UCSD-AML1 (cell line): ENCODE measurements at regions not wholly inside any gene's neighbourhood (a gene's known extent, or its start where the extent isn't known, plus 50 kb on each side); places are given as distances from the start of the nearest gene placed in this dataset.

Source experiments
- DNase-seq: peaks from one replicate; lab custom pipeline; 2025; ENCODE audit not compliant: unreplicated experiment; lab: John Stamatoyannopoulos, UW

DNA sequence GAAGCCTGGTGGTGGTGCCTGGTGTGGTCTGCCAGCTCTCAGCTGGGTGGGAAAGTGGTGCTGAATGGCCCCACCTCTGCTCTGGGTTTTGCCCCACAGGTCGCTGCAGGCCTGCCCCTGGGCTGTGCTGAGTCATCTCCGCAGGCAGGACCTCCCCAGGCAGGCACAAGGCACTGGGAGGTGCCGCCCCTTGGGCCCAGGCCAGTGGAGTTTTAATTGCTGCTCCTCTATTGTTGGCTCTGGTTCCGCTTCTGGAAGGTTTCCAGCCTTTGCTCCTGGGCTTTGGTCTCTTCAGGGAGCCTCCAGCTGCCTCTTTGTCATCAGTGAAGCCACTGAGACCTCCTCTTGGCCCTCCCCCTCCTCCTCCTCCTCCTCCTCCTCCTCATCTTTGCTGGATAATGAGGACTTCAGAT is 180.3 kb upstream of the GRB10 start:
- DNase-seq, result peak; percentile 8

DNA sequence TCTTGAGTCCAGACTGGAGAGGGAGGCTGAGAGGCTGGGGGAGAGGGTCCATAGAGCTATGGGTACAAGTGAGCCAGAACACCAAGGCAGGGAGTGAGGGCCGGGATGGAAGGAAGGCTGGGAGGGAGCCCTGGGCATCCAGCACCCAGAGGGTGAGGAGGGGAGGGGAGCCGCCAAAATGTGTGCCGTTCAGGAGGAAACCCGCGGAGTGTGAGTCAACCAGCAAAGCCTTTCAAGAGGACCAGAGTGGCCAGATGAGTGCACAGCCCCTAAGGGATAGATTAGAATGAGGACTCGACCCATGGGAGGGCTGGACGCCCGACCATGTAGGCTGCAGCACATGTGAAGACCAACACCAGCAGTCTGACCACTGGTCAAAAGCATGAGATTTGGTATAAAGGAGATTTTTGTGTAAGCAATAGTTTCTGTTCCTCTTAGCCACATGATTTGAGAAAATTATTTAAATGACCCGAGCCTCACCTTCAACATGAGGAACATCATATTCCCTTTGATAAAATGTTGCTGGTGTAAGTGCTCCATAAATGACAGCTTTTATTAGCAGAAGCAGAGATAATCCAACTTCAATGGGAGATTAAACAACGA is 179.7 kb upstream of the GRB10 start:
- DNase-seq, result no peak

DNA sequence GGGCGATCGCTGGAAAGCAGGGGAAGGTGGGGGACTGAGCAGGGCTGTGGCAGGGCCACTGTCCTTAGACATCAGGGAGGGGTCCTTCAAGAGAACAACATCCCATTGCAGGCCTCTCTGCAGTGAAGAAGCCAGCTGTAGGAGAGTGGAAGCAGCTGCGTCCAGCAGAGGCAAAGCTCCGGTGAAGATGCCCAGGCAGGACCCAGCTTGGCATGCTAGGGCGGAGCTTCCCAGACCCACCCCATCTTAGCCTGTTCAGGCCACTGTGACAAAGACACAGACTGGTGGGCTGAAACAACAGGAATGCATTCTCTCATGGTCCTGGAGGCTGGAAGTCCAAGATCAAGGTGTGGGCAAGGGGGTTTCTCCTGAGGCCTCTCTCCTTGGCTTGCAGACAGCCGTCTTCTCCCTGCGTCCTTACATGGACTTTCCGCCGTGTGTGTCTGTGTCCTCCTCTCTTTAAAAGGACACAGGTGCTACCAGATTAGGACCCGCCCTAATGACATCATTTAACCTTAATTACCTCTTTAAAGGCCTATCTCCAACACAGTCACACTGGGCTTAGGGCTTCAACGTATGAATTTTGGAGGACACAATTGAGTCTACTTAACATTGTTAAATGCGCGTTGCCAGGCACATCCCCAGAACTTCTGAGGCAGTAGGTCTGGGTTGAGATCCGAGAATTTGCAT is 178.1 kb upstream of the GRB10 start:
- DNase-seq, result no peak

DNA sequence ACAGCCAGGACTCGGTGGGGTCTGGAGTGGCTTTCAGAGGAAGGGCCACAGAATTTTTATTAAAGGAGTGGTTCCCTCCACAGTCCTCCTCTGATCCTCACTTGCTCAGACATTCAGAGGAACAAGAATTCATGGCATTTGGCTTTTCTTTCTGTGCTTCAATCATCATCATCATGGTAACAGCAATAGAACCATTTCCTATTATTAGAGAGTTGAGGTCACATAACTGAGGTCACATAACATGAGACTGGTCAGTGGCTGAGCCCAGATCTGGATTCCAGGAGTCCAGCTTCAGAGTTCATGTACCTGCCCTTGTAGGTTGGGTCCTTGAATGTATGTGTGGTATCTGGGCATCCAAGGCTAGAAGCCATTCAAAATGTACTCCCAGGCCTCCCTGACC is 177.3 kb upstream of the GRB10 start:
- DNase-seq, result no peak

DNA sequence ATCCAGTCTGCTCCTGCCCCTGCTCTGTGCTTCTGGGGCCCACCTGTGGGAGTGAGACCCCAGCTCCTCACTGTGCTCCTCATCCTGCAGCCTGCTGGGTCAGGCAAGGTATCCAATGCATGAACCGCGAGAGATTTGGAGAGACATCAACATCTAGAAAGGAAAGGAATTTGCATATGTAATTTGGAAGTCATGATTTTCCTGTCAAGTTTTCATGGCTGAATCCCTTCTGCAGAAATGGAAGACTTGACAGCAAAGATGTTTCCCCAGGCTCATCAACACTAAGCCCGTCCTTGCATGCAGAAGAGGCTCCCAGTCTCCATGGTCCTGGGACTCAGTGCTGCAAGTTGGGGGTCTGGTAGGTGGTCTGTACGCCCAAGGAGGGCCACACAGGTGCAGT is 176.9 kb upstream of the GRB10 start:
- DNase-seq, result no peak

DNA sequence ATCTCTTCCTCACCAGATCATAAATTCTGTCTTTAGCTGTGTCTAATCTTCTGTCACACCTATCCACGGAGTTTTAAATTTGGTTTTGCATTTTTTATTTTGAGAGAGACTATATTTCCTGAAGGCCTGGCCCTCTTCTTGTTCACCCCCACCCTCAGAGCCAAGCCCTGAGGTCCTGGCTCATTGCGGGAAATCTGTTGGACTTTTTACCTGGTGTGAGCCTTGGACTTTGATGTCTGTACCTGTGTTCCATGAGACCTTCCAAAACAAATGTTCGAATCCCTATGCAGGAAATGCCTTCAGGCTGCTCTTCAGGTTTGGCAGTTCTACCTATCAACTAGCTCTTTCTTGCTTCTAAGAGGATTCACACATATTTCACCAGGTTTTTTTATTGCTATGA is 175.2 kb upstream of the GRB10 start:
- no peak for DNase-seq

DNA sequence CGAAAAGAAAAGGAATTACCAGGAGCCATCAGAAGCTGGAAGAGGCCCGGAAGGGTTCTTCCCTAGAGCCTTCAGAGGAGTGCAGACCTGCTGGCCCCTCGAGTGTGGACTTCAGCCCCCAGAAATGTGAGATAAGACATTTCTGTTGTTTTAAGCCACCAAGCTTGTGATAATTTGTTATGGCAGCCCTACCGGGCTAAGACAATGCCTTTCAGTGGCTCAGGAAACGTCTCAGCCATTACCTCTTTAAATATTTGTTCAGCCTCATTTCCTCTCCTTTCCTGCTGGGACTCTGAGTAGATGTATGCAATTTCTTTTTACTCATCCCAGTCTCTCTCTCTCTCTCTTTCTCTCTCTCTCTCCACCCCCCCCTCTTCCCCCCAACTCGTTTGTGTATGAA is 174.7 kb upstream of the GRB10 start:
- no peak for DNase-seq

DNA sequence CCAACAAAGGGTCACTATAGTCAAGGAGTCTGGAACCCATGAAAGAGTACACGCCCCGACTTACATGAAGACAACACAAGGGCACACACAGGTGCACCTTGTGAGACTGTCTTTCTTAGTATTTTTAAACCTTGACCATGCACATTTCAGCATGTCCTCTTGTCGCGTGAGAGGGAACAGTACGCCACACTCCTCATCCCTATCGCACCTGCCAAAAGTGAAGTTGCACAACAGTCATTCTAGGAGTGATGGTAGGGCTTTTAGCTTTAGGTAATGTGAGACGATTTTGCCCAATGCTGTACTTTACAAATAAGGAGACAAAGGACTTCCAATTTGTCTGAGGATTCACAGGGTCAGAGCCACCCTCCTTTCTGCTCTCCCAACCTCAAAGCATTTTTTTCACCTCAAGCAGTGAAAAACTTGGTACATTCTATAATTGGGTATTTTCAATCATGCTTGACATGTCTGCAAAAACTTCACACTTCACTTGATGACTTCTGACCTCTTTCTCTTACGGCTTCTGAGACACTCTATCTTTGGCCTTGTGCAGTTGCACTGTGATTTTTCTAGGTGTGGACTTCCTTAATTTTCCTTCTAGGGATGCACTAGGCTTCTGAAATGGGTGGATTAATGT is 173.9 kb upstream of the GRB10 start:
- DNase-seq, result no peak

DNA sequence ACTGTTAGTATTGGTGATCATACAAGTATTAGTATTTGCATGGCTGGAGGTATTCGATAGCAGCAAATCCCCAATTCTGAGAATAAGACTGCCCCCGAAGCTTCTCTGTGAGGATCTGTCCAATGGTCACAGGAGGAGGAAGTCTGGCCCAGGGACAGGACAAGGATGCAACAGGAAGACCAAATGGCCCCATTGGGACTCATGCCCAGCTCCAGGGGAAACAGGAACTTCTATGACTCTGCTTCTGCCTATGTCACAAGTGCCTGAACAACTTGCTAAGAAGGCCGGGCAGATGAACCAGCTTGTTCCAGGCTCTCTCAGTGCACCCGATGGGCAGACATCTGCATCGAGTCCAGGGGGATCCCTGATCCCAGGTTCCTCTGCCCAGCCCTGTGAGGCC is 172.0 kb upstream of the GRB10 start:
- no peak for DNase-seq

DNA sequence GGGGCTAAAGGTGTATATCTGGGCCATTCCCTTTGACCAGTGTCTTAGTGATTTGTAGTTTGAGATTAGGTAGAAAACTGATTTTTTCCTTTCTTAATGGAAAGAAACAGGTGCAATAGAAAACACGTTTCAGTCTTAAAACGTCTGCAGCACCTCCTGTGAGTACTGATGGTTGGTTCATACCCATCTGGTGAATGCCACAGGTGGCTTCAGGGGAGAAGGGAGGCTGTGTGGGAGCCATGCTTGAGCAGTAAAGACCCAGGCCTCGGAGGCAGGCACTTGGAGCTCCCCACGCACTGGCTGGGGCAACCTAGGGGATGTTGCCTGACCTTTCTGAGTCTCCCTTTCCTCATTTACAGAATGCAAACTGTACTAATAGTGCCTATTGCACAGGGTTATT is 171.5 kb upstream of the GRB10 start:
- DNase-seq, result no peak

DNA sequence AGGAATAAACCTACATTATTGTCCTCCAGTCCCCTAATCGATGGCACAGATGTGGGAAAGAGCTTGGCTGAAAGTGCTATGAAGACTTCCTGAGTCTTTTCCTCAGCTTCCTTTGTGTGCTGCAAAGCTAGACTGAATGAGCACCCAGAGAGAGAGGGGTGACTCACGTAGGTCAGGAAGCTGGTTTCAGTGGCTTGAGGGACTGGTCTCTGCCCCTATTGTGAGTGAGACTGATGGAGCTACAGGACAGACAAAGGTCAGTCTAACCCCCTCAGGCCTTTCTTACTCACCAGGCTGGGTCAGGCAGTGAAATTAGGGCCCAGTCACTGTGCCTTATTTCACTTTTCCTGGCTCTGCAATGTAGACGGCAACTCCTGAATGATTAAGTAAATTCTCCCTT is 171.1 kb upstream of the GRB10 start:
- peak; percentile 13 for DNase-seq

DNA sequence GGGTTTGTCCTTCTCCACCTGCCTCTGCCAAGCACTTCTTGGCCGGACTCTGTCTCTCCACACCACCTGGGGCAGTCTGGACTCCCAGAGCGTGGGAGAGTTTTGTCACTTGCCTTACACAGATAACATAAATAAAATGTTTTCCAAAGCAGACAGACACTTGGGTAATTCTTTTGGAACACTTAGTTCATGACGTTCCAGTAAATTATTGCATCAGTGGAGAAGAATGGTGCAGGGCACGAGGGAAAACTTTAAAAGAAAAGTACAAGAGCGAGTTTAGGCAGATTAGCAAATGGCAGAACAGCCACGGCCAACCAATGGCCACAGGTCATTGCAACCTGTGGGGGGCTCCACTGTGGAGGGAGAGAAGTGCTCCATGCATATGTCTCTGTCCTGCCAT is 170.6 kb upstream of the GRB10 start:
- no peak for DNase-seq

DNA sequence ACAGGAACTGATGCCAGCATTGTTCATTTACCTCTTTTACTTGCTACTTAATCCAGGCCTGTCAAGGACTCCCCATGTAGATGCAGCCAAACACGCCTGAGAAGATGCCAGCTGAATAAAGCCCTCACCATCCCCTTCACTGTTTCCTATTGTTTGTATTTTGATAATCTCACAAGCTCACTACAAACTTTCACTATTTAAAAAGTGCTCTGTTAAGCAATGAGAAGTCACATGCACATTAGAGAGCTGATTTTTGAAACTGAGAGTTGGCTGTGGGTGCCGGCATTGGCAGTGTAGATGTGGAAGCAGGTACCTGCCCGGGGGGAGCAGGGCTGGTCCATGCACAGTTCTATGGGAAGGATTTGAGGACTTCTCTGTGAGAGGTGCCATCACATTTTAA is 169.8 kb upstream of the GRB10 start:
- no peak for DNase-seq

DNA sequence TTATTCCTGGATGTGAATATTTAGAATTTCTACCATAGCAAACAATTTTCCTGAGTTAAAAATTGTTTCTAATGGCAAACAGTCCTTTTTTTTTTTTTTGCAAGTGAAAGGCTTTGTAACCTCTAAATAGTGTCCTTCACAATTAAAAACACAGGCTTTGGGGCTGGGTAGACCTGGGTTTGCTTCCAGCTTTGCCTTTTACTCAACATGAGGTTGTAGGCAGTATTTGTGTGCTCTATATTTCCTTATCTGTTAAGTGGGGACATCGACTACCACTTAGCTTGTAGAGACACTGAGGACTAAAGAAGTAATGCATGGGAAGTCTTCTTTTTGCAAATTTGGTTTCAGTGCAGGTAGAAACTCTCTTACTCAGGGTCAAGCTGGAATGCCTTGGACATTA is 169.4 kb upstream of the GRB10 start:
- no peak for DNase-seq

DNA sequence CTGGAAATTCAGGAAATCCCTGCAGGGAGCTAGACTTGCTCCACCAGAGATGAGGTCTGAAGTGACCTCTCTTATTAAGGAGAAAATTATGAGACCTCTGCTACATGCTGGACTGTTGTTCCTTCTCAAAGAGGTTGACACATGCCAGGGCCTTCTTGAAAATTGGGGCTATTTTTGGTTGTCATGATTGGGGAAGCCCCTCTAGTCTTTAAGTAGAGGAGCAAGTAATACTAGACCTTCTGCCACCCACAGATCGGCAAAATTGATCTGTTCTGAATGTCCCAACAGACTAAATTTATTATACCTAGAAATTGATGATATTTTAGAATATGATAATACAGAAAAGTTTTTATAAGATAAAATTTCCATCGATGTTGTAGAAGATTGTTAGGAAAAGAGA is 160.8 kb upstream of the GRB10 start:
- no peak for DNase-seq

DNA sequence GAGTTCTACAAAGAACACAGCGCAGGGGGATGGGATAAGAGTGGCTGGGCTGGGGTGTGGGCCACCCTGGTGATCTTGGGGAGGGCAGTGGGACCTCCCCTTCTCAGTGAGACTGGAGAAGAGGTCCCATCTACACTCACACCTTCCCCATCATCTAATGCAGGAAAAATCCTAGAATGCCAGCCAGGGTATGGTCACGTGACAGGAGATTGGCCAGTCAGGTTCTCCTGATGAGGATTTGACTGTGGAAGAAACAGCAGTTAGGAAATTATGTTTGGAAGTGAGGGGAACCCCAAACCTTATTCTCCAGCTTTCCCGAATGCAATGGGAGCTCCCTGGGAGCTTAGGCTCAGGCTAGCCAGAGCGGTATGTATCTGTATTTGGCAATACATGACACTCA is 158.8 kb upstream of the GRB10 start:
- no peak for DNase-seq

DNA sequence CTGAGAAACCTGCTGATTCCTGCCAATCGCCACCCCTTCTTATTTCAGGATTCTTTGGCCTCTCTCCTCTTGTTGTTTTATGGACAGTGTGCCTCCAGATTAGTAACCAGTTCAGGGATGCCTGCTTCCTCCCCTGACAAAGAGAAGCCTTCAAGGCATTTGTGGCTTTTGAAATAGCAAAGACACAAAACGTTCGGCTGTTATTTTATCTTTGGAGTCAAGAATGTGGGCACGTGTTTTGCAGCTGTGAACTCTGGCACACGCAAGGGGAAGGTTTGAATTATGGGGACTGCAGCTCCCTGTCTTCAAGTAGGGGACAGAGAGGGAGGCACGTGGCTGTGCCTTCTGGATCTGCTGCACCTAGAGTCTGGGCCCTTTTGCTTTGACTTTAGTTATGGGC is 157.9 kb upstream of the GRB10 start:
- DNase-seq, result no peak

DNA sequence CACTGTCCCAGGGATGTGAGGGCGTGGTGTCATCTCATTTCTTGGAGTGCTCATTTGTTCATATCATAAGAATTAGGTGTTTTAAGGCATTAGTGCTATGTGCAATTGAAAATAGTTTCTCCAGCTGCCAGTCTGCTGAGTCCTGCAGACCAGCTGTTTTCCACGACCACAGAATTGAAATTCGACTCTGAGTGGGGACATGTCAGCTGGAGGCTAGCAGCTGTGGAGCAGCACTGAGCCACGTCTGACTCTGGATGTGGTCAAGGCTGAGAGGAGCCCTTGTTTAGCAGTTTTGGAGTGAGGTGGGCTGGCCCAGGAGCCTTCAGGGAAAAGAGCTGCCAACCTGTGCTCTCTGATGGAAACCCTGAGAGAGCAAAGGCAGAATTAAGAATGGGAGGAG is 156.3 kb upstream of the GRB10 start:
- no peak for DNase-seq

DNA sequence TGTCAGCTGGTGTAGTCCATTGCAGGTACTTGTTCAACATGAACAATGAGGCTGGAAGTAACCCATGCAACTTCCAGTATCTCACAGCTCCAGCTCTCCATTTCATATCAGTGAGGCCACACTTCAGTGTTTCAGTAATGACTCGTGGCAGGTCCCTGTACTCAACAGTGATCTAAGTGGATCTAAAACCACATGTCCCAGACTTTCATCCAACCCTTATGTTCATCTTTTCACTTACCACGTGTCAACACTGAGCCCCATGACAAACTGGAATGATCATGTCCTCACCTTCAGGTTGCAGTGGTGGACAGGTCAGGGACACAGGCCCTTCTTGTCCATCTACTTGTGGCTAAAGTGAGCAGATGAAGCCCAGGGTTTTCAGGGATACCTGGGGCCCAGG is 155.0 kb upstream of the GRB10 start:
- no peak for DNase-seq

DNA sequence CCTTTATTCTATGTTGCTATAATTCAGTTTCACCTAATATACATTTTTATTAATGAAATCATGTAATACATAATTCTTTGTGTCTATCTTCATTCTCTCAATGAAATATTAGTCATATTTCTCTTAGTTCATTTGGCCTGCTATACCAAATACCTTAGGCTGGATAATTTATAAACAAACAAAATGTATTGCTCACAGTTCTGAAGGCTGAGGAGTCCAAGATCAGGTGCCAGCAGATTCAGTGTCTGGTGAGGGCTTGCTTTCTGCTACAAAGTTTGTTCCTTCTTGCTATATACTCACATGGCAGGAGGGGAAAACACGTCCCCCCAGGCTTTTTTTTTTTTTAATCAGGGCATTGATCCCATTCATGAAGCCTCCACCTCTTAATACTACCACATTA is 143.4 kb upstream of the GRB10 start:
- no peak for DNase-seq

DNA sequence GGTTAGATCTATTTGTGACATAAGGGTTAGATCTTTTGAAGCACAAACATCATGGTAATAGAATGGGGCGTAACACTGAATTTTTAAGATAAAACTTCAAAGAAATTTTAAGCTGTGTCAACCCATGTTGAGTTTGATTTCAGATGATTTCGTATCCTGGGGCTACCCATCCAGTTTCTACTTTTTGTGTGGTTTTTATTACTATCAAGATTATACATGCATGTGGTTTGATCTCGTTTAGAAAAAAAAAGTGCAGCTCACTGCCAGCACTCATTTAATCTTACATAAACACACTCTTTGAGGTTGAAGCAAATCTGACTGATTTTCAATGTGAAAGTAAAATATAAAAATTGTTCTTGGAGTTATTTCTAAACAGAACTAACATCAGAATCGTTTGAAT is 140.8 kb upstream of the GRB10 start:
- DNase-seq, result no peak

DNA sequence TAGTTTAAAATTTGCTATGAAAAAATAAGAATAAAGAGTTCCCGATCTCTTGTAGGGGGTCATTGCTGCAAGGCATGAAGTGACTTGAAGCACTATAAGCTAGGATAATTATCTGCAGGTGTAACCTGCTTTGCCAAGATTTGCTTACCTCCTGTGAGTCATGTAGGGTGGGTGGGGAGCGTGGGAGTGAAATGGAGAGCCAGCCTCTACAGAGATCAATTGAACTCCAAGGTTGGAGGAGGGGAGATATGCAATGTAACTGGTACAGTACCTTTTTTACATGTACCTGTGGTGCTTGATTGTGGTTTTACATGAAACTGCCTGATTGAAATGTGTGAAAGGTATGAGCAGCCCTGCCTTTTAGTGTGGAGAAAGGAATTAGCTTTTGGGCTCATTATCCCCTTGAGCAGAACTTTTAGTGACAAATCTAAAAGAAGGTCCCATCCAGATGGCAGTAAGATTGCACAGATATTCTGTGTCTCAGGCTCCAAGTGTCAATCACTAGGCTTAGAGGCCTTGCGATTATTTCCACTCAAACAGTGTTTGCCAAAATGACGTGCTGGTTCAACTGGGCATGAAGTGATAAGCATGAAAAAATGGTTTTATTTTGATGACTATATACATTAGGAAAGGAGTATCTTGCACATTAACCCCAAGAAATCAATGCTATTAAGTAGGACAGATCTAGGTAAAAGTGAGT is 138.6 kb upstream of the GRB10 start:
- no peak for DNase-seq
